Neural cell (in vitro differentiated cells): ENCODE measurements at regions not wholly inside any gene's neighbourhood (a gene's known extent, or its start where the extent isn't known, plus 50 kb on each side); places are given as distances from the start of the nearest gene placed in this dataset.
"Not testable (repeated sequence)": the region's sequence is repeated elsewhere in the genome, so short reads cannot be mapped to it uniquely, and the experiment has no call there.

Experiments used
- H2AFZ ChIP-seq: fragments of 200-600, 300-800 bp; sonication (generic), shearing (Covaris generic); 2 replicates; pipeline ENCODE4 v1.6.0; 2014; ENCODE audit warnings: low read depth, mild to moderate bottlenecking, antibody characterized with exemption, low read length, moderate library complexity
- H3F3A ChIP-seq: fragments of 200-600 bp; shearing (Covaris generic); 2 replicates; pipeline ENCODE4 v1.6.1; 2016; ENCODE audit warnings: mild to moderate bottlenecking, moderate library complexity, mixed read lengths, antibody characterized with exemption, low read length; ENCODE audit not compliant: insufficient read depth, poor library complexity, severe bottlenecking
- H3K27ac ChIP-seq: fragments of 200-600, 300-800 bp; sonication (generic), shearing (Covaris generic); 2 replicates; pipeline ENCODE4 v1.5.1; 2014; ENCODE audit warnings: mild to moderate bottlenecking, low read length, moderate library complexity
- H3K27me3 ChIP-seq: fragments of 300-800, 200-600 bp; sonication (generic), shearing (Covaris generic); 2 replicates; pipeline ENCODE4 v1.6.0; 2014; ENCODE audit warnings: mild to moderate bottlenecking, low read depth, low read length, moderate library complexity; ENCODE audit not compliant: insufficient read depth
- H3K36me3 ChIP-seq: fragments of 300-800, 200-600 bp; sonication (generic), shearing (Covaris generic); 2 replicates; pipeline ENCODE4 v1.5.1; 2014; ENCODE audit warnings: mild to moderate bottlenecking, antibody characterized with exemption, low read length, moderate library complexity; ENCODE audit not compliant: insufficient read depth
- H3K4me2 ChIP-seq: fragments of 300-800, 200-600 bp; sonication (generic), shearing (Covaris generic); 2 replicates; pipeline ENCODE4 v1.6.0; 2014; ENCODE audit warnings: mild to moderate bottlenecking, low read length
- H3K4me3 ChIP-seq: fragments of 300-800, 200-600 bp; sonication (generic), shearing (Covaris generic); 2 replicates; pipeline ENCODE4 v1.5.1; 2014; ENCODE audit warnings: mild to moderate bottlenecking, low read length, moderate library complexity
- H3K79me2 ChIP-seq: fragments of 200-600 bp; shearing (Covaris generic); replicated peaks from 2 replicates; pipeline ENCODE4 v1.6.0; 2014; ENCODE audit warnings: mild to moderate bottlenecking, low read length, moderate library complexity; ENCODE audit not compliant: insufficient read depth
- H3K9ac ChIP-seq: fragments of 300-800, 200-600 bp; sonication (generic), shearing (Covaris generic); 2 replicates; pipeline ENCODE4 v1.6.1; 2016; ENCODE audit warnings: mild to moderate bottlenecking, low read length, mixed read lengths
- H3K9me2 ChIP-seq: fragments of 200-600 bp; shearing (Covaris generic); 2 replicates; pipeline ENCODE4 v1.6.1; 2016; ENCODE audit warnings: mild to moderate bottlenecking, low read length, mixed read lengths; ENCODE audit not compliant: insufficient read depth
- H3K9me3 ChIP-seq: fragments of 200-600, 300-800 bp; sonication (generic), shearing (Covaris generic); 2 replicates; pipeline ENCODE4 v1.6.1; 2016; ENCODE audit warnings: mild to moderate bottlenecking, mixed run types, low read length, moderate library complexity, mixed read lengths
- H4K20me1 ChIP-seq: fragments of 200-600 bp; shearing (Covaris generic); 2 replicates; pipeline ENCODE4 v1.6.1; 2016; ENCODE audit warnings: mild to moderate bottlenecking, mixed run types; ENCODE audit not compliant: insufficient read depth
- CTCF ChIP-seq: fragments of 450-650 bp; IDR thresholded peaks from 2 replicates; pipeline ENCODE4 v1.5.1; 2014; ENCODE audit warnings: antibody characterized with exemption, mild to moderate bottlenecking, moderate library complexity; ENCODE audit not compliant: poor library complexity, severe bottlenecking
- EP300 ChIP-seq: fragments of 450-650 bp; conservative IDR thresholded peaks from 2 replicates; pipeline ENCODE4 v1.6.1; 2014; ENCODE audit warnings: antibody characterized with exemption, mild to moderate bottlenecking, moderate library complexity; ENCODE audit not compliant: poor library complexity, severe bottlenecking
- EZH2 ChIP-seq: fragments of 200-600, 300-800 bp; shearing (Covaris generic), sonication (generic); IDR thresholded peaks from 2 replicates; pipeline ENCODE4 v1.6.1; 2014; ENCODE audit warnings: antibody characterized with exemption, low read length, borderline replicate concordance, mild to moderate bottlenecking; ENCODE audit not compliant: insufficient read depth, poor library complexity, severe bottlenecking
- MXI1 ChIP-seq: fragments of 450-650 bp; conservative IDR thresholded peaks from 2 replicates; pipeline ENCODE4 v1.6.1; 2014; ENCODE audit warnings: antibody characterized with exemption, mild to moderate bottlenecking; ENCODE audit not compliant: poor library complexity, severe bottlenecking
- POLR2AphosphoS5 ChIP-seq: IDR thresholded peaks from 2 replicates; pipeline ENCODE4 v1.6.1; 2012
- RAD21 ChIP-seq: fragments of 450-650 bp; conservative IDR thresholded peaks from 2 replicates; pipeline ENCODE4 v1.6.1; 2014; ENCODE audit warnings: antibody characterized with exemption, mild to moderate bottlenecking, moderate library complexity
- REST ChIP-seq: IDR thresholded peaks from 2 replicates; pipeline ENCODE4 v1.6.1; 2012; ENCODE audit warnings: borderline replicate concordance
- SMC3 ChIP-seq: fragments of 450-650 bp; conservative IDR thresholded peaks from 2 replicates; pipeline ENCODE4 v1.6.1; 2014; ENCODE audit warnings: antibody characterized with exemption, mild to moderate bottlenecking, moderate library complexity; ENCODE audit not compliant: poor library complexity
- TAF1 ChIP-seq: IDR thresholded peaks from 2 replicates; pipeline ENCODE4 v1.6.1; 2012; ENCODE audit warnings: low read depth

GRCh38 chr5:99747342-99747741 is 787.8 kb upstream of the FAM174A start:
- no peak overlapping the region for H3K27ac ChIP-seq
- no peaks in the 10 kb centered on the region for H3K27me3 ChIP-seq
- H3K9me2 ChIP-seq: no peaks in the 10 kb centered on the region
- no peaks in the 10 kb centered on the region for H3K79me2 ChIP-seq
- no peaks in the 10 kb centered on the region for H3F3A ChIP-seq
- H4K20me1 ChIP-seq: no peaks in the 10 kb centered on the region
- H3K9me3 ChIP-seq: no peaks in the 10 kb centered on the region
- no peaks in the 10 kb centered on the region for H3K36me3 ChIP-seq
- H2AFZ ChIP-seq: no peak overlapping the region
- H3K9ac ChIP-seq: no peak overlapping the region
- H3K4me2 ChIP-seq: no peak overlapping the region
- no peak overlapping the region for H3K4me3 ChIP-seq
- TF ChIP-seq RAD21 (no peak), EP300 (no peak)

GRCh38 chr5:99733146-99733545 is 802.0 kb upstream of the FAM174A start:
- not testable (repeated sequence) for H3K9me2 ChIP-seq, H3K79me2 ChIP-seq, H2AFZ ChIP-seq, H3K27ac ChIP-seq, H3K4me3 ChIP-seq, H4K20me1 ChIP-seq, H3K27me3 ChIP-seq, H3K9ac ChIP-seq, H3K36me3 ChIP-seq, H3K9me3 ChIP-seq, H3F3A ChIP-seq, H3K4me2 ChIP-seq

- not testable (repeated sequence) for H3K4me3 ChIP-seq, H3K9me2 ChIP-seq, H3K36me3 ChIP-seq, H3F3A ChIP-seq, H2AFZ ChIP-seq, H3K79me2 ChIP-seq, H3K9me3 ChIP-seq, H4K20me1 ChIP-seq, H3K27ac ChIP-seq, H3K27me3 ChIP-seq, H3K4me2 ChIP-seq, H3K9ac ChIP-seq
These were observed 801.8 kb upstream of the CHD1 start for GRCh38 chr5:99730653-99731052.

- H3K27me3 ChIP-seq: no peaks in the 10 kb centered on the region
These were observed 796.0 kb upstream of the CHD1 start for GRCh38 chr5:99724732-99725290.

GRCh38 chr5:99721506-99721905 is 792.7 kb upstream of the CHD1 start:
- Histone ChIP-seq H2AFZ (no peak overlapping the region), H3K9ac (no peak overlapping the region), H3K79me2 (no peaks in the 10 kb centered on the region), H3K36me3 (no peaks in the 10 kb centered on the region), H3K27me3 (no peaks in the 10 kb centered on the region), H3K27ac (no peak overlapping the region), H3F3A (peaks cover 4% of the 10 kb centered on the region), H3K9me2 (peaks cover 6% of the 10 kb centered on the region), H3K9me3 (no peaks in the 10 kb centered on the region), H3K4me2 (no peak overlapping the region), H4K20me1 (no peaks in the 10 kb centered on the region), H3K4me3 (no peak overlapping the region)
- TF ChIP-seq POLR2AphosphoS5 (no peak), CTCF (no peak), MXI1 (no peak), EZH2 (no peak), REST (no peak), SMC3 (no peak), TAF1 (no peak), RAD21 (no peak)

More at GRCh38 chr5:99724732-99725290, 796.0 kb upstream of the CHD1 start:
- TF ChIP-seq POLR2AphosphoS5 (peak; percentile 66), SMC3 (no peak), EP300 (peak; percentile 93)
- Histone ChIP-seq H3K9me2 (no peaks in the 10 kb centered on the region), H3K4me3 (no peak overlapping the region), H3K9ac (no peak overlapping the region), H2AFZ (no peak overlapping the region), H3K4me2 (no peak overlapping the region), H4K20me1 (no peaks in the 10 kb centered on the region), H3K27ac (no peak overlapping the region), H3K79me2 (no peaks in the 10 kb centered on the region), H3K9me3 (no peaks in the 10 kb centered on the region), H3K36me3 (no peaks in the 10 kb centered on the region), H3F3A (peaks cover 4% of the 10 kb centered on the region)
